ENCODE measurements at regions not wholly inside any gene's neighbourhood (a gene's known extent, or its start where the extent isn't known, plus 50 kb on each side); places are given as distances from the start of the nearest gene placed in this dataset.

DNA sequence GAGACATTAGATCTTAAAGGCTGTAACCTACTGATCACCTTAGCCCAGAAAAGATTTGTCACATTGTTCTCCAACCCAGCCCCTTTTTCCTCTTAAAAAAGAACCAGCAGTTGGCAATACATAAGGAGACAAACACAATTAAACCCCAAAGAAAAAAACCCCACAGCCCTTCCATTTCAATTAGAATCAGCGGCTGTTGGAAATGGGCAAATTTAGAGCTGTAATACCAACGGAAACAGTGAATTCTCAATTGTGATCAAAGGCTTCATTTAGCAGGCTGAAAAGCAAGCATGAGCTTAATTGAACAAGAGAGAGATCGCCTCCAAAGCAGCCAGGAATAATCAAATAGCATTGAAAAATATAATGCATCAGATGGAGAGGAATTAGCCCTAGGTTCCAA lies 153.6 kb downstream of the FAM114A2 start:
- Histone ChIP-seq H3K9me2 (ENCODE audit: insufficient read depth) (0 out of 2 replicates have a peak, but pooled peaks cover 5% of the 10 kb centered on the region), H3K4me2 (no peak overlapping the region), H3F3A (replicated peaks; ENCODE audit: low read depth) (no peaks in the 10 kb centered on the region), H2AFZ (no peak overlapping the region), H3K27ac (ENCODE audit: low read depth) (no peak overlapping the region), H3K79me2 (replicated peaks; ENCODE audit: insufficient read depth) (no peaks in the 10 kb centered on the region), H3K27me3 (ENCODE audit: insufficient read depth) (no peaks in the 10 kb centered on the region), H3K36me3 (ENCODE audit: insufficient read depth) (no peaks in the 10 kb centered on the region), H3K4me3 (no peak overlapping the region), H4K20me1 (replicated peaks; ENCODE audit: insufficient read depth) (no peaks in the 10 kb centered on the region), H3K4me1 (ENCODE audit: insufficient read depth) (no peaks in the 10 kb centered on the region; the same call in 1 of the 2 replicates)
- H3K27ac Mint-ChIP-seq: no peak overlapping the region
- TF ChIP-seq, protein P1, sequence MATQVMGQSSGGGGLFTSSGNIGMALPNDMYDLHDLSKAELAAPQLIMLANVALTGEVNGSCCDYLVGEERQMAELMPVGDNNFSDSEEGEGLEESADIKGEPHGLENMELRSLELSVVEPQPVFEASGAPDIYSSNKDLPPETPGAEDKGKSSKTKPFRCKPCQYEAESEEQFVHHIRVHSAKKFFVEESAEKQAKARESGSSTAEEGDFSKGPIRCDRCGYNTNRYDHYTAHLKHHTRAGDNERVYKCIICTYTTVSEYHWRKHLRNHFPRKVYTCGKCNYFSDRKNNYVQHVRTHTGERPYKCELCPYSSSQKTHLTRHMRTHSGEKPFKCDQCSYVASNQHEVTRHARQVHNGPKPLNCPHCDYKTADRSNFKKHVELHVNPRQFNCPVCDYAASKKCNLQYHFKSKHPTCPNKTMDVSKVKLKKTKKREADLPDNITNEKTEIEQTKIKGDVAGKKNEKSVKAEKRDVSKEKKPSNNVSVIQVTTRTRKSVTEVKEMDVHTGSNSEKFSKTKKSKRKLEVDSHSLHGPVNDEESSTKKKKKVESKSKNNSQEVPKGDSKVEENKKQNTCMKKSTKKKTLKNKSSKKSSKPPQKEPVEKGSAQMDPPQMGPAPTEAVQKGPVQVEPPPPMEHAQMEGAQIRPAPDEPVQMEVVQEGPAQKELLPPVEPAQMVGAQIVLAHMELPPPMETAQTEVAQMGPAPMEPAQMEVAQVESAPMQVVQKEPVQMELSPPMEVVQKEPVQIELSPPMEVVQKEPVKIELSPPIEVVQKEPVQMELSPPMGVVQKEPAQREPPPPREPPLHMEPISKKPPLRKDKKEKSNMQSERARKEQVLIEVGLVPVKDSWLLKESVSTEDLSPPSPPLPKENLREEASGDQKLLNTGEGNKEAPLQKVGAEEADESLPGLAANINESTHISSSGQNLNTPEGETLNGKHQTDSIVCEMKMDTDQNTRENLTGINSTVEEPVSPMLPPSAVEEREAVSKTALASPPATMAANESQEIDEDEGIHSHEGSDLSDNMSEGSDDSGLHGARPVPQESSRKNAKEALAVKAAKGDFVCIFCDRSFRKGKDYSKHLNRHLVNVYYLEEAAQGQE (IDR thresholded peaks at IDR 0.05; ENCODE audit: unreplicated experiment): no peak
- TF ChIP-seq EZH2 (IDR thresholded peaks at IDR 0.05; ENCODE audit: low read depth, unreplicated experiment) (no peak), ZNF331 (CRISPR knock-in tag; IDR thresholded peaks at IDR 0.05; ENCODE audit: low read depth) (no peak), JUNB (IDR thresholded peaks at IDR 0.05; ENCODE audit: unreplicated experiment) (no peak), NANOG (IDR thresholded peaks at IDR 0.05; ENCODE audit: borderline replicate concordance) (no peak), POLR2AphosphoS5 (IDR thresholded peaks at IDR 0.05; ENCODE audit: low read depth) (no peak), ZNF114 (CRISPR knock-in tag; IDR thresholded peaks at IDR 0.05) (no peak), CREB1 (CRISPR knock-in tag; IDR thresholded peaks at IDR 0.05; ENCODE audit: low read depth) (no peak), STAT1 (IDR thresholded peaks at IDR 0.05; ENCODE audit: unreplicated experiment) (no peak), EZH2phosphoT487 (IDR thresholded peaks at IDR 0.05; ENCODE audit: unreplicated experiment) (no peak)
- TF ChIP-seq, protein P2, sequence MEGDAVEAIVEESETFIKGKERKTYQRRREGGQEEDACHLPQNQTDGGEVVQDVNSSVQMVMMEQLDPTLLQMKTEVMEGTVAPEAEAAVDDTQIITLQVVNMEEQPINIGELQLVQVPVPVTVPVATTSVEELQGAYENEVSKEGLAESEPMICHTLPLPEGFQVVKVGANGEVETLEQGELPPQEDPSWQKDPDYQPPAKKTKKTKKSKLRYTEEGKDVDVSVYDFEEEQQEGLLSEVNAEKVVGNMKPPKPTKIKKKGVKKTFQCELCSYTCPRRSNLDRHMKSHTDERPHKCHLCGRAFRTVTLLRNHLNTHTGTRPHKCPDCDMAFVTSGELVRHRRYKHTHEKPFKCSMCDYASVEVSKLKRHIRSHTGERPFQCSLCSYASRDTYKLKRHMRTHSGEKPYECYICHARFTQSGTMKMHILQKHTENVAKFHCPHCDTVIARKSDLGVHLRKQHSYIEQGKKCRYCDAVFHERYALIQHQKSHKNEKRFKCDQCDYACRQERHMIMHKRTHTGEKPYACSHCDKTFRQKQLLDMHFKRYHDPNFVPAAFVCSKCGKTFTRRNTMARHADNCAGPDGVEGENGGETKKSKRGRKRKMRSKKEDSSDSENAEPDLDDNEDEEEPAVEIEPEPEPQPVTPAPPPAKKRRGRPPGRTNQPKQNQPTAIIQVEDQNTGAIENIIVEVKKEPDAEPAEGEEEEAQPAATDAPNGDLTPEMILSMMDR (conservative IDR thresholded peaks at IDR 0.05; ENCODE audit: low read depth in 2 of 2): no peak
- TF ChIP-seq, protein P3, sequence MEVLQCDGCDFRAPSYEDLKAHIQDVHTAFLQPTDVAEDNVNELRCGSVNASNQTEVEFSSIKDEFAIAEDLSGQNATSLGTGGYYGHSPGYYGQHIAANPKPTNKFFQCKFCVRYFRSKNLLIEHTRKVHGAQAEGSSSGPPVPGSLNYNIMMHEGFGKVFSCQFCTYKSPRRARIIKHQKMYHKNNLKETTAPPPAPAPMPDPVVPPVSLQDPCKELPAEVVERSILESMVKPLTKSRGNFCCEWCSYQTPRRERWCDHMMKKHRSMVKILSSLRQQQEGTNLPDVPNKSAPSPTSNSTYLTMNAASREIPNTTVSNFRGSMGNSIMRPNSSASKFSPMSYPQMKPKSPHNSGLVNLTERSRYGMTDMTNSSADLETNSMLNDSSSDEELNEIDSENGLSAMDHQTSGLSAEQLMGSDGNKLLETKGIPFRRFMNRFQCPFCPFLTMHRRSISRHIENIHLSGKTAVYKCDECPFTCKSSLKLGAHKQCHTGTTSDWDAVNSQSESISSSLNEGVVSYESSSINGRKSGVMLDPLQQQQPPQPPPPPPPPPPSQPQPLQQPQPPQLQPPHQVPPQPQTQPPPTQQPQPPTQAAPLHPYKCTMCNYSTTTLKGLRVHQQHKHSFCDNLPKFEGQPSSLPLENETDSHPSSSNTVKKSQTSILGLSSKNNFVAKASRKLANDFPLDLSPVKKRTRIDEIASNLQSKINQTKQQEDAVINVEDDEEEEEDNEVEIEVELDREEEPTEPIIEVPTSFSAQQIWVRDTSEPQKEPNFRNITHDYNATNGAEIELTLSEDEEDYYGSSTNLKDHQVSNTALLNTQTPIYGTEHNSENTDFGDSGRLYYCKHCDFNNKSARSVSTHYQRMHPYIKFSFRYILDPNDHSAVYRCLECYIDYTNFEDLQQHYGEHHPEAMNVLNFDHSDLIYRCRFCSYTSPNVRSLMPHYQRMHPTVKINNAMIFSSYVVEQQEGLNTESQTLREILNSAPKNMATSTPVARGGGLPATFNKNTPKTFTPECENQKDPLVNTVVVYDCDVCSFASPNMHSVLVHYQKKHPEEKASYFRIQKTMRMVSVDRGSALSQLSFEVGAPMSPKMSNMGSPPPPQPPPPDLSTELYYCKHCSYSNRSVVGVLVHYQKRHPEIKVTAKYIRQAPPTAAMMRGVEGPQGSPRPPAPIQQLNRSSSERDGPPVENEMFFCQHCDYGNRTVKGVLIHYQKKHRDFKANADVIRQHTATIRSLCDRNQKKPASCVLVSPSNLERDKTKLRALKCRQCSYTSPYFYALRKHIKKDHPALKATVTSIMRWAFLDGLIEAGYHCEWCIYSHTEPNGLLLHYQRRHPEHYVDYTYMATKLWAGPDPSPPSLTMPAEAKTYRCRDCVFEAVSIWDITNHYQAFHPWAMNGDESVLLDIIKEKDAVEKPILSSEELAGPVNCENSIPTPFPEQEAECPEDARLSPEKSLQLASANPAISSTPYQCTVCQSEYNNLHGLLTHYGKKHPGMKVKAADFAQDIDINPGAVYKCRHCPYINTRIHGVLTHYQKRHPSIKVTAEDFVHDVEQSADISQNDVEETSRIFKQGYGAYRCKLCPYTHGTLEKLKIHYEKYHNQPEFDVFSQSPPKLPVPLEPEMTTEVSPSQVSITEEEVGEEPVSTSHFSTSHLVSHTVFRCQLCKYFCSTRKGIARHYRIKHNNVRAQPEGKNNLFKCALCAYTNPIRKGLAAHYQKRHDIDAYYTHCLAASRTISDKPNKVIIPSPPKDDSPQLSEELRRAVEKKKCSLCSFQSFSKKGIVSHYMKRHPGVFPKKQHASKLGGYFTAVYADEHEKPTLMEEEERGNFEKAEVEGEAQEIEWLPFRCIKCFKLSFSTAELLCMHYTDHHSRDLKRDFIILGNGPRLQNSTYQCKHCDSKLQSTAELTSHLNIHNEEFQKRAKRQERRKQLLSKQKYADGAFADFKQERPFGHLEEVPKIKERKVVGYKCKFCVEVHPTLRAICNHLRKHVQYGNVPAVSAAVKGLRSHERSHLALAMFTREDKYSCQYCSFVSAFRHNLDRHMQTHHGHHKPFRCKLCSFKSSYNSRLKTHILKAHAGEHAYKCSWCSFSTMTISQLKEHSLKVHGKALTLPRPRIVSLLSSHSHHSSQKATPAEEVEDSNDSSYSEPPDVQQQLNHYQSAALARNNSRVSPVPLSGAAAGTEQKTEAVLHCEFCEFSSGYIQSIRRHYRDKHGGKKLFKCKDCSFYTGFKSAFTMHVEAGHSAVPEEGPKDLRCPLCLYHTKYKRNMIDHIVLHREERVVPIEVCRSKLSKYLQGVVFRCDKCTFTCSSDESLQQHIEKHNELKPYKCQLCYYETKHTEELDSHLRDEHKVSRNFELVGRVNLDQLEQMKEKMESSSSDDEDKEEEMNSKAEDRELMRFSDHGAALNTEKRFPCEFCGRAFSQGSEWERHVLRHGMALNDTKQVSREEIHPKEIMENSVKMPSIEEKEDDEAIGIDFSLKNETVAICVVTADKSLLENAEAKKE (CRISPR knock-in tag; IDR thresholded peaks at IDR 0.05): no peak
- TF ChIP-seq, protein P4, sequence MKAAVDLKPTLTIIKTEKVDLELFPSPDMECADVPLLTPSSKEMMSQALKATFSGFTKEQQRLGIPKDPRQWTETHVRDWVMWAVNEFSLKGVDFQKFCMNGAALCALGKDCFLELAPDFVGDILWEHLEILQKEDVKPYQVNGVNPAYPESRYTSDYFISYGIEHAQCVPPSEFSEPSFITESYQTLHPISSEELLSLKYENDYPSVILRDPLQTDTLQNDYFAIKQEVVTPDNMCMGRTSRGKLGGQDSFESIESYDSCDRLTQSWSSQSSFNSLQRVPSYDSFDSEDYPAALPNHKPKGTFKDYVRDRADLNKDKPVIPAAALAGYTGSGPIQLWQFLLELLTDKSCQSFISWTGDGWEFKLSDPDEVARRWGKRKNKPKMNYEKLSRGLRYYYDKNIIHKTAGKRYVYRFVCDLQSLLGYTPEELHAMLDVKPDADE (IDR thresholded peaks at IDR 0.05): no peak
- H3K27me3 Mint-ChIP-seq (ENCODE audit: insufficient read depth, low read depth, poor library complexity): no peaks in the 10 kb centered on the region
- no peak for ATAC-seq
- no peak for DNase-seq (ENCODE audit: low spot score)
- no peaks in the 10 kb centered on the region for H3K36me3 Mint-ChIP-seq (ENCODE audit: low read depth)
- H3K4me3 Mint-ChIP-seq: no peak overlapping the region
- peaks cover 6% of the 10 kb centered on the region; the same call in 2 of the 3 replicates for H3K4me1 Mint-ChIP-seq
- H3K9me3 Mint-ChIP-seq: no peaks in the 10 kb centered on the region

Data from GM23338 (cell line).